ENCODE measurements at regions not wholly inside any gene's neighbourhood (a gene's known extent, or its start where the extent isn't known, plus 50 kb on each side); places are given as distances from the start of the nearest gene placed in this dataset.

- H3K4me3 ChIP-seq (ENCODE audit: low read depth, low read length): no peak overlapping the region
- no peak for DNase-seq (ENCODE audit: low read depth)
- TF ChIP-seq CTCF (IDR thresholded peaks at IDR 0.05; ENCODE audit: low read depth, low read length, missing control alignments): no peak
- in situ Hi-C loops (cut with HindIII; ENCODE audit: low sequenced_read_pairs): no loop called here
Observed at GRCh38 chr21:17081193-17081592, 431.6 kb upstream of the CXADR start.

- in situ Hi-C loops (cut with HindIII; ENCODE audit: low sequenced_read_pairs): no loop called here
- no peak for DNase-seq (ENCODE audit: low read depth)
- no peak overlapping the region for H3K4me3 ChIP-seq (ENCODE audit: low read depth, low read length)
- TF ChIP-seq CTCF (IDR thresholded peaks at IDR 0.05; ENCODE audit: low read depth, low read length, missing control alignments): no peak
Observed at GRCh38 chr21:17082843-17083483, 429.9 kb upstream of the CXADR start.

- in situ Hi-C loops (cut with HindIII; ENCODE audit: low sequenced_read_pairs): no loop called here
- no peak for TF ChIP-seq CTCF (IDR thresholded peaks at IDR 0.05; ENCODE audit: low read depth, low read length, missing control alignments)
- no peak for DNase-seq (ENCODE audit: low read depth)
Observed at GRCh38 chr21:17085707-17086106, 427.1 kb upstream of the CXADR start.

GRCh38 chr21:17088500-17088899 lies 424.3 kb upstream of the CXADR start:
- no peak overlapping the region for H3K4me3 ChIP-seq (ENCODE audit: low read depth, low read length)
- no peak for DNase-seq (ENCODE audit: low read depth)
- no peak for TF ChIP-seq CTCF (IDR thresholded peaks at IDR 0.05; ENCODE audit: low read depth, low read length, missing control alignments)
- in situ Hi-C loops (cut with HindIII; ENCODE audit: low sequenced_read_pairs): no loop called here

More at GRCh38 chr21:17085707-17086106, 427.1 kb upstream of the CXADR start:
- H3K4me3 ChIP-seq (ENCODE audit: low read depth, low read length): no peak overlapping the region

- DNase-seq (ENCODE audit: low read depth): peak; percentile 22
- no peak for TF ChIP-seq CTCF (IDR thresholded peaks at IDR 0.05; ENCODE audit: low read depth, low read length, missing control alignments)
- in situ Hi-C loops (cut with HindIII; ENCODE audit: low sequenced_read_pairs): no loop called here
- H3K4me3 ChIP-seq (ENCODE audit: low read depth, low read length): no peak overlapping the region
Observed at GRCh38 chr21:17089091-17089491, 423.8 kb upstream of the CXADR start.

- no peak overlapping the region for H3K4me3 ChIP-seq (ENCODE audit: low read depth, low read length)
- TF ChIP-seq CTCF (IDR thresholded peaks at IDR 0.05; ENCODE audit: low read depth, low read length, missing control alignments): no peak
- in situ Hi-C loops (cut with HindIII; ENCODE audit: low sequenced_read_pairs): no loop called here
- no peak for DNase-seq (ENCODE audit: low read depth)
Observed at GRCh38 chr21:17101696-17102095, 411.1 kb upstream of the CXADR start.

All from astrocyte of the cerebellum (primary cell).